PC-9 (cell line): ENCODE measurements at regions not wholly inside any gene's neighbourhood (a gene's known extent, or its start where the extent isn't known, plus 50 kb on each side); places are given as distances from the start of the nearest gene placed in this dataset.
"Not testable (repeated sequence)": the region's sequence is repeated elsewhere in the genome, so short reads cannot be mapped to it uniquely, and the experiment has no call there.

Source experiments
- BruUV-seq: library from RNA; stranded (reverse); fragments of 400-500 nt; replicated peaks from 2 replicates; lab custom pipeline; 2021; lab: Mats Ljungman, UMichigan
- CTCF ChIA-PET: fragments of 300-600 bp; sonication (Branson Sonifier 250); formaldehyde crosslinking; loops from one replicate; lab custom pipeline; 2022; ENCODE audit warnings: antibody characterized with exemption; lab: Charles Lee
- POLR2A ChIA-PET: fragments of 300-600 bp; sonication (Branson Sonifier 250); formaldehyde crosslinking; loops from one replicate; lab custom pipeline; 2022; ENCODE audit warnings: antibody characterized with exemption; ENCODE audit not compliant: unreplicated experiment; lab: Charles Lee
- DNase-seq, 2 experiments: peaks; one replicate each; pipeline versions ENCODE4 v3.0.0 to v3.0.0-alpha.2; 2015 to 2022; ENCODE audit warnings: mixed read lengths in 1 of 2
- H2AFZ ChIP-seq: fragments of 200-600 bp; sonication (generic); 2 replicates; pipeline ENCODE4 v1.8.1; 2017; ENCODE audit warnings: antibody characterized with exemption
- H3F3A ChIP-seq: fragments of 200-600 bp; sonication (generic); 2 replicates; pipeline ENCODE4 v1.8.1; 2017; ENCODE audit warnings: antibody characterized with exemption, mild to moderate bottlenecking, low read depth; ENCODE audit not compliant: insufficient read depth
- H3K27ac ChIP-seq: fragments of 200-600 bp; sonication (generic); 2 replicates; pipeline ENCODE4 v1.6.1; 2016; ENCODE audit warnings: mixed run types
- H3K27me3 ChIP-seq: fragments of 200-600 bp; sonication (generic); 2 replicates; pipeline ENCODE4 v1.6.1; 2016; ENCODE audit warnings: low read depth, mixed run types; ENCODE audit not compliant: insufficient read depth
- H3K36me3 ChIP-seq: fragments of 200-600 bp; sonication (generic); 2 replicates; pipeline ENCODE4 v1.6.1; 2016; ENCODE audit warnings: low read depth, mixed run types
- H3K4me1 ChIP-seq: fragments of 200-600 bp; sonication (generic); replicated peaks from 2 replicates; pipeline ENCODE4 v1.6.1; 2016; ENCODE audit warnings: mixed run types; ENCODE audit not compliant: insufficient read depth
- H3K4me2 ChIP-seq: fragments of 200-600 bp; sonication (generic); 2 replicates; pipeline ENCODE4 v1.6.1; 2017; ENCODE audit warnings: mixed run types
- H3K4me3 ChIP-seq: fragments of 200-600 bp; sonication (generic); 2 replicates; pipeline ENCODE4 v1.6.1; 2016; ENCODE audit warnings: mixed run types
- H3K79me2 ChIP-seq: fragments of 200-600 bp; sonication (generic); 2 replicates; pipeline ENCODE4 v1.6.1; 2017; ENCODE audit warnings: low read depth, mixed run types
- H3K9me2 ChIP-seq: fragments of 200-600 bp; sonication (generic); 2 replicates; pipeline ENCODE4 v1.8.1; 2017; ENCODE audit warnings: mild to moderate bottlenecking; ENCODE audit not compliant: insufficient read depth
- H3K9me3 ChIP-seq: fragments of 200-600 bp; sonication (generic); 2 replicates; pipeline ENCODE4 v1.8.1; 2016; ENCODE audit warnings: low read depth; ENCODE audit not compliant: insufficient read depth
- H4K20me1 ChIP-seq: fragments of 200-600 bp; sonication (generic); 2 replicates; pipeline ENCODE4 v1.8.1; 2017; ENCODE audit not compliant: insufficient read depth
- EZH2 ChIP-seq: fragments of 200-600 bp; sonication (generic); IDR thresholded peaks from 2 replicates; pipeline ENCODE4 v1.8.0; 2017; ENCODE audit warnings: antibody characterized with exemption, low read depth
- intact Hi-C: fragments of 100-400 bp; cut with micrococcal nuclease; formaldehyde crosslinking; loops from one replicate; pipeline ENCODE4 v1.10.0; 2022; ENCODE audit not compliant: unreplicated experiment
- TF ChIP-seq, protein P1 (sequence below): fragments of 200-600 bp; sonication (generic); conservative IDR thresholded peaks from 2 replicates; pipeline ENCODE4 v1.6.1; 2017; ENCODE audit warnings: mixed run types, antibody characterized with exemption, mild to moderate bottlenecking, moderate library complexity

DNA sequence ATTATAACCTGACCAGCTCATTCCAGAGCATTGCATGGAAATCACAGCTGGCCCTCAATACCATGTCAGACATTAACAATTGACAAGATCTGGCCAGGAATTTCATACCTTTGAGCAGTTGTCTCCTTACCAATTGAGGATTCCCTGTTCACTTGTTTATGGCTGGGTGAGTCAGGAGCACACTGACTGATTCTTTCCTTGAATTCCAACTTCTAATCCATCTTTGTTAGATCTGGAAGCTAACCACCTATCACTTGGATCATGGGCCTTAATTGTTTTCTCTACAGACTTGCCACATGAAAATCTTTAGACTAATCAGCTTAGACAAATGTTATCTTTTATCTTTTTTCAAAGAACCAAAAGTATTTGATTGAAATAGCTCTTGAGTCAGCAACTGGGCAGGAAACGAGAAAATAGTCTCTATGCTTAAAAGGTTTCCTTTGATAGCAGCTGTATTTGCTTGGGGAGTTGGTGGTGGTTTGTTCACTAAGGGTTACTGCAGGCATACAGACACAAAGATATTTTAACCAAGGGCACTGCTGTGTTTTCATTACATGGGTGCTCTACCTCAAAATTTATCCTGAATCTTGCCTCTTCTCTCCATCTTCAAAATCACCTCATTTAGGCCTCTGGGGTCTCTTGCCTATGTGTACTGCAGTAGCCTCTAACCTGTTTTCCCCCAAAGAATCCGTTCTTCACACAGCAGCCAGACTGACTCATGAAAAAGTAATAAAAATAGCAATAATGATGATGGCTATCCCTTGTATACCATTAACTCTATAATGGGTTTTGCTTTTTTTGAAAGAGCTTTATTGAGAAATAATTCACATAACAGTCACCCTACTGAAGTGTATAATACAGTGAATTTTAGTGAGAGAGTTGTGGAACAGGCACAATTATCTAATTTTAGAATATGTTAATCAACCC, 197.0 kb upstream of the NMUR2 start:
- no peaks in the 10 kb centered on the region for H3K36me3 ChIP-seq
- no peaks in the 10 kb centered on the region for H3F3A ChIP-seq
- ChIA-PET POLR2A (no interaction called here), CTCF (no interaction called here)
- no peak overlapping the region for H2AFZ ChIP-seq
- DNase-seq = no peak
- H4K20me1 ChIP-seq = no peaks in the 10 kb centered on the region
- no peak overlapping the region for H3K4me2 ChIP-seq
- TF ChIP-seq, protein P1, sequence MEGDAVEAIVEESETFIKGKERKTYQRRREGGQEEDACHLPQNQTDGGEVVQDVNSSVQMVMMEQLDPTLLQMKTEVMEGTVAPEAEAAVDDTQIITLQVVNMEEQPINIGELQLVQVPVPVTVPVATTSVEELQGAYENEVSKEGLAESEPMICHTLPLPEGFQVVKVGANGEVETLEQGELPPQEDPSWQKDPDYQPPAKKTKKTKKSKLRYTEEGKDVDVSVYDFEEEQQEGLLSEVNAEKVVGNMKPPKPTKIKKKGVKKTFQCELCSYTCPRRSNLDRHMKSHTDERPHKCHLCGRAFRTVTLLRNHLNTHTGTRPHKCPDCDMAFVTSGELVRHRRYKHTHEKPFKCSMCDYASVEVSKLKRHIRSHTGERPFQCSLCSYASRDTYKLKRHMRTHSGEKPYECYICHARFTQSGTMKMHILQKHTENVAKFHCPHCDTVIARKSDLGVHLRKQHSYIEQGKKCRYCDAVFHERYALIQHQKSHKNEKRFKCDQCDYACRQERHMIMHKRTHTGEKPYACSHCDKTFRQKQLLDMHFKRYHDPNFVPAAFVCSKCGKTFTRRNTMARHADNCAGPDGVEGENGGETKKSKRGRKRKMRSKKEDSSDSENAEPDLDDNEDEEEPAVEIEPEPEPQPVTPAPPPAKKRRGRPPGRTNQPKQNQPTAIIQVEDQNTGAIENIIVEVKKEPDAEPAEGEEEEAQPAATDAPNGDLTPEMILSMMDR = no peak
- TF ChIP-seq EZH2 = no peak
- H3K9me3 ChIP-seq = no peaks in the 10 kb centered on the region
- H3K27me3 ChIP-seq = no peaks in the 10 kb centered on the region
- no peaks in the 10 kb centered on the region for H3K79me2 ChIP-seq
- H3K27ac ChIP-seq = no peak overlapping the region
- no peaks in the 10 kb centered on the region for H3K4me1 ChIP-seq
- H3K9me2 ChIP-seq = no peaks in the 10 kb centered on the region
- intact Hi-C loops = no loop called here
- no TSS peak for BruUV-seq
- H3K4me3 ChIP-seq = no peak overlapping the region

DNA sequence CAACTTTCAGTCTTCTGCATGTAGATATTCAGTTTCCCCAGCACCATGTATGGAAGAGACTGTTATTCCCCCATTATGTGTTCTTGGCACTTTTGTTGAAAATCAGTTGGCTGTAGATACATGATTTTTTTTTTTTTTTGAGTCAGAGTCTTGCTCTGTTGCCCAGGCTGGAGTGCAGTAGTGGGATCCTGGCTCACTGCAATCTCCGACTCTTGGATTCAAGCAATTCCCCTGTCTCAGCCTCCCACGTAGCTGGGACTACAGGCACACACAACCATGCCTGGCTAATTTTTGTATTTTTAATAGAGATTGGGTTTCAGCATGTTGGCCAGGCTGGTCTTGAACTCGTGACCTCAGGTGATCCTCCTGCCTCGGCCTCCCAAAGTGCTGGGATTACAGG, 201.0 kb upstream of the NMUR2 start:
- H3K79me2 ChIP-seq, H3K4me1 ChIP-seq, H3F3A ChIP-seq, H3K27ac ChIP-seq, H3K36me3 ChIP-seq, H2AFZ ChIP-seq, H3K9me3 ChIP-seq, intact Hi-C loops, H3K9me2 ChIP-seq, POLR2A ChIA-PET, DNase-seq, H4K20me1 ChIP-seq, CTCF ChIA-PET, H3K27me3 ChIP-seq, H3K4me3 ChIP-seq, BruUV-seq, H3K4me2 ChIP-seq: not testable (repeated sequence)

- no peaks in the 10 kb centered on the region for H4K20me1 ChIP-seq
- H3K27me3 ChIP-seq = no peaks in the 10 kb centered on the region
- H3F3A ChIP-seq = no peaks in the 10 kb centered on the region
- H3K4me2 ChIP-seq = no peak overlapping the region
- TF ChIP-seq, protein P1 = no peak
- no peak for TF ChIP-seq EZH2
- DNase-seq = no peak
- no peak overlapping the region for H3K27ac ChIP-seq
- no peaks in the 10 kb centered on the region for H3K36me3 ChIP-seq
- intact Hi-C loops = no loop called here
- H3K9me2 ChIP-seq = no peaks in the 10 kb centered on the region
- BruUV-seq = no TSS peak
- H3K4me3 ChIP-seq = no peak overlapping the region
- no peak overlapping the region for H2AFZ ChIP-seq
- POLR2A ChIA-PET = no interaction called here
- no peaks in the 10 kb centered on the region for H3K79me2 ChIP-seq
- CTCF ChIA-PET = no interaction called here
- no peaks in the 10 kb centered on the region for H3K4me1 ChIP-seq
- no peaks in the 10 kb centered on the region for H3K9me3 ChIP-seq
Measured at GRCh38 chr5:152606776-152607364, 201.8 kb upstream of the NMUR2 start.
